A549 (cell line): ENCODE measurements at regions not wholly inside any gene's neighbourhood (a gene's known extent, or its start where the extent isn't known, plus 50 kb on each side); places are given as distances from the start of the nearest gene placed in this dataset.

ENCODE experiments used
- ATAC-seq, 2 experiments: fragments of 200-7000 bp in 1 of 2; fragments of >200 bp in 1 of 2; cut with Nextera tagmentation in 1 of 2; cut with Tn5 transposase in 1 of 2; 3 replicates each; pipeline versions ENCODE4 v1.8.0 to v1.9.1; 2018 to 2020; ENCODE audit warnings: mild to moderate bottlenecking in 1 of 2, moderate library complexity in 1 of 2
- CTCF ChIA-PET: fragments of 300-600 bp; sonication (Branson Sonifier 250); formaldehyde crosslinking; extraction: SDS; loops from one replicate; lab custom pipeline; 2021; ENCODE audit warnings: antibody characterized with exemption, inconsistent platforms; lab: Yijun Ruan, JAX
- POLR2A ChIA-PET: fragments of 350-600 bp; formaldehyde crosslinking; extraction: SDS; loops from one replicate; lab custom pipeline; 2021; ENCODE audit warnings: antibody characterized with exemption, inconsistent platforms; lab: Yijun Ruan, JAX
- DNase-seq, 2 experiments: peaks; one replicate each; pipeline versions ENCODE4 v3.0.0 to v3.0.0-alpha.2; 2011 to 2016; ENCODE audit warnings: low read depth in 1 of 2, low spot score in 1 of 2
- FAIRE-seq: peaks from 2 replicates; lab custom pipeline; 2011; peaks lifted over from hg19 to GRCh38; lab: Jason Lieb, UNC
- H3K27ac ChIP-seq, 2 experiments: fragments of >200 bp; sonication (Bioruptor Twin); formaldehyde crosslinking; 3 replicates each; pipeline ENCODE4 v1.5.1; 2016 to 2017
- H3K4me1 ChIP-seq: fragments of >200 bp; sonication (Bioruptor Twin); formaldehyde crosslinking; 3 replicates; pipeline ENCODE4 v1.6.1; 2016
- H3K4me2 ChIP-seq: fragments of >200 bp; sonication (Bioruptor Twin); formaldehyde crosslinking; 3 replicates; pipeline ENCODE4 v1.6.1; 2016
- H3K4me3 ChIP-seq: fragments of >200 bp; sonication (Bioruptor Twin); formaldehyde crosslinking; 3 replicates; pipeline ENCODE4 v1.5.1; 2016
- H3K9me3 ChIP-seq: fragments of >200 bp; sonication (Bioruptor Twin); formaldehyde crosslinking; 3 replicates; pipeline ENCODE4 v1.6.1; 2016
- ATOH8 ChIP-seq: fragments of 250-450 bp; sonication (Bioruptor Pico); IDR thresholded peaks from 2 replicates; pipeline ENCODE4 v1.5.0; 2020; ENCODE audit warnings: low read depth, mild to moderate bottlenecking, moderate library complexity
- CBX8 ChIP-seq: fragments of 200-600 bp; sonication (generic); IDR thresholded peaks from 2 replicates; pipeline ENCODE4 v1.6.1; 2016
- CEBPB ChIP-seq, 2 experiments: fragments of >200 bp in 1 of 2; sonication (Bioruptor Twin) in 1 of 2; formaldehyde crosslinking in 1 of 2; IDR thresholded peaks; 2 replicates each; pipeline ENCODE4 v1.6.1; 2012 to 2016
- CTCF ChIP-seq: fragments of >200 bp; sonication (Bioruptor Twin); formaldehyde crosslinking; IDR thresholded peaks from 3 replicates; pipeline ENCODE4 v1.5.1; 2016
- EP300 ChIP-seq, 2 experiments: fragments of >200 bp; sonication (Bioruptor Twin); formaldehyde crosslinking; IDR thresholded peaks; 2 replicates in 1 of 2; 3 replicates in 1 of 2; pipeline ENCODE4 v1.6.1; 2016 to 2017
- ESRRA ChIP-seq: fragments of 150-350 bp; IDR thresholded peaks from 2 replicates; pipeline ENCODE4 v1.6.1; 2014; ENCODE audit warnings: mild to moderate bottlenecking, low read length, borderline replicate concordance
- FOXS1 ChIP-seq: fragments of 250-450 bp; sonication (Bioruptor Pico); IDR thresholded peaks from 2 replicates; pipeline ENCODE4 v1.5.0; 2020; ENCODE audit warnings: mild to moderate bottlenecking, moderate library complexity
- GATA3 ChIP-seq: IDR thresholded peaks from 2 replicates; pipeline ENCODE4 v1.6.1; 2012; ENCODE audit warnings: borderline replicate concordance
- HES2 ChIP-seq: fragments of >200 bp; sonication (Bioruptor Twin); formaldehyde crosslinking; IDR thresholded peaks from 2 replicates; pipeline ENCODE4 v1.6.1; 2016
- HOXB5 ChIP-seq: fragments of 250-450 bp; sonication (Bioruptor Pico); IDR thresholded peaks from 2 replicates; pipeline ENCODE4 v1.5.0; 2020; ENCODE audit warnings: mild to moderate bottlenecking, moderate library complexity
- KDM1A ChIP-seq: fragments of 200-600 bp; sonication (generic); IDR thresholded peaks from 2 replicates; pipeline ENCODE4 v1.6.1; 2016; ENCODE audit warnings: low read depth, mild to moderate bottlenecking
- MAFK ChIP-seq: fragments of 450-650 bp; IDR thresholded peaks from 2 replicates; pipeline ENCODE4 v1.6.1; 2014; ENCODE audit not compliant: partially characterized antibody
- MAZ ChIP-seq: fragments of 150-350 bp; IDR thresholded peaks from 2 replicates; pipeline ENCODE4 v1.6.1; 2014; ENCODE audit warnings: antibody characterized with exemption, low read depth, low read length, borderline replicate concordance
- REST ChIP-seq: fragments of 200-600 bp; sonication (generic); IDR thresholded peaks from 2 replicates; pipeline ENCODE4 v1.6.1; 2016; ENCODE audit warnings: antibody characterized with exemption, mild to moderate bottlenecking, moderate library complexity
- TFCP2L1 ChIP-seq: fragments of 250-450 bp; sonication (Bioruptor Pico); IDR thresholded peaks from 2 replicates; pipeline ENCODE4 v1.5.0; 2021; ENCODE audit warnings: mild to moderate bottlenecking
- TP53 ChIP-seq: fragments of 250-450 bp; sonication (Bioruptor Pico); IDR thresholded peaks from 2 replicates; pipeline ENCODE4 v1.5.0; 2021; ENCODE audit warnings: mild to moderate bottlenecking, moderate library complexity
- USF2 ChIP-seq: fragments of 450-650 bp; IDR thresholded peaks from 2 replicates; pipeline ENCODE4 v1.6.1; 2014; ENCODE audit warnings: antibody characterized with exemption
- ZC3H11A ChIP-seq: fragments of 450-650 bp; IDR thresholded peaks from 2 replicates; pipeline ENCODE4 v1.6.1; 2014; ENCODE audit warnings: antibody characterized with exemption, mild to moderate bottlenecking
- ZNF302 ChIP-seq: fragments of 250-450 bp; sonication (Bioruptor Pico); IDR thresholded peaks from 2 replicates; pipeline ENCODE4 v1.9.0; 2021; ENCODE audit warnings: inconsistent platforms, mild to moderate bottlenecking, moderate library complexity
- WGBS: methylation state at CpG from one replicate; pipeline ENCODE4 v1.1.6; 2017; ENCODE audit errors: missing lambda C conversion rate; 5-methylcytosine and 5-hydroxymethylcytosine counted together

- Histone ChIP-seq H3K4me2 (no peak overlapping the region), H3K9me3 (no peaks in the 10 kb centered on the region)
- no peak for FAIRE-seq
These were observed 179.3 kb downstream of the PTN start for GRCh38 chr7:137164251-137164650.

More at GRCh38 chr7:137164251-137164650, 179.3 kb downstream of the PTN start:
- no peak for ATAC-seq
- POLR2A ChIA-PET, result no interaction called here
- TF ChIP-seq GATA3 (no peak), REST (no peak), CEBPB (IDR thresholded peaks at IDR 0.05) (no peak), MAZ (no peak), ZC3H11A (no peak), FOXS1 (CRISPR knock-in tag) (no peak), TP53 (CRISPR knock-in tag) (no peak), KDM1A (no peak), ATOH8 (no peak), TFCP2L1 (CRISPR knock-in tag) (no peak), CTCF (no peak), HOXB5 (CRISPR knock-in tag) (no peak), HES2 (no peak), MAFK (no peak), ZNF302 (CRISPR knock-in tag) (no peak), USF2 (no peak), CBX8 (no peak), ESRRA (no peak), EP300 (IDR thresholded peaks at IDR 0.05) (no peak)
- WGBS, result 55% methylated on average over 20 of the region's 21 CpGs
- Histone ChIP-seq H3K27ac (no peak overlapping the region), H3K4me3 (no peak overlapping the region), H3K4me1 (no peaks in the 10 kb centered on the region)
- CTCF ChIA-PET, result no interaction called here
- DNase-seq, result no peak
